Bone marrow (tissue), 2 donors: ENCODE measurements at regions not wholly inside any gene's neighbourhood (a gene's known extent, or its start where the extent isn't known, plus 50 kb on each side); places are given as distances from the start of the nearest gene placed in this dataset.
"Not testable (repeated sequence)": the region's sequence is repeated elsewhere in the genome, so short reads cannot be mapped to it uniquely, and the experiment has no call there.

ENCODE experiments used
- DNase-seq, 2 donors: peaks; one replicate each; lab custom pipeline; 2025; lab: John Stamatoyannopoulos, UW

DNA sequence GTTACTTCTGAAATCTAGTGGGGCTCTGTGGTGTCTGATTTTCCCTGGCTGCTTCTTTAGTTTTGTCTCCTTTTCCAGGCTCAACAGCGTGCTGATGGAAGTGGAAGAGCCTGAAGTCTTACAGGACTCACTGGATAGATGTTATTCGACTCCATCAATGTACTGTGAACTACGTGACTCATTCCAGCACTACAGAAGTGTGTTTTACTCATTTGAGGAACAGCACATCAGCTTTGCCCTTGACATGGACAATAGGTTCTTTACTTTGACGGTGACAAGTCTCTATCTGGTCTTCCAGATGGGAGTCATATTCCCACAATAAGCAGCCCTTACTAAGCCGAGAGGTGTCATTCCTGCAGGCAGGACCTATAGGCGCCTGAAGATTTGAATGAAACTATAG, 51.1 kb downstream of the NBPF8 start:
- not testable (repeated sequence) for DNase-seq

DNA sequence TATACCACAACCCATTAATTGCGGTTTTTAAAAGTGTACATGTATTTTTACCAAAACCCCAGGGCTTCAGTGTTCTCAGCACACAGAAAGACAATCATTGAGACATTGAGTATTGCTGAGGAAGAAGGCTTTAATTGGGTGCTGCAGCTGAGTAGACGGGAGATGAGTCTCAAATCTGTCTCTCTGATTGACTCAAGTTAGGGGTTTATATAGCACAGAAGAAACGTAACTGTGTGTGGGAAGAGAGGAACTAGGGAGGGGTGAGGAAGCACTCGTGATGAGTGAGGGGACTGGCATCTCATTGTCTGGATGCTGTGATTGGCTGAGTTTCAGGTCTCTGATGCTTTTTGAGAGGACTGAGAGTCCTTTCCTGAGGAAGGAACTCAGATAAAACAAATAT, 62.8 kb downstream of the NBPF8 start:
- not testable (repeated sequence) for DNase-seq

DNA sequence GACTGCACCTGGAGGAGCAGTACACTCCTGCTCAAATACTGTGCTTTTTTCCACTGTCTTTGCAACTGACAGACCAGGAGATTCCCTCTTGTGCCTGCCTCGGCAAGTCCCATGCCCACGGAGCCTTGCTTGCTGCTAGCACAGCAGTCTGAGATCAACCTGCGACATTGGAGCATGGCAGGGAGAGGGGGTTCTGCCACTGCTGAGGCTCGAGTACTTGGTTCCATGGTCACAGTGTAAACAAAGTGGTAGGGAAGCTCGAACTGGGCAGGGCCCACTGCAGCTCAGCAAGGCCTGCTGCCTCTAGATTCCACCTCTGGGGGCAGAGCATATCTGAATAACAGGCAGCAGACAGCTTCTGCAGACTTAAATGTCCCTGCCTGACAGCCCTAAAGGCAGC, 63.6 kb downstream of the NBPF8 start:
- DNase-seq: not testable (repeated sequence)

DNA sequence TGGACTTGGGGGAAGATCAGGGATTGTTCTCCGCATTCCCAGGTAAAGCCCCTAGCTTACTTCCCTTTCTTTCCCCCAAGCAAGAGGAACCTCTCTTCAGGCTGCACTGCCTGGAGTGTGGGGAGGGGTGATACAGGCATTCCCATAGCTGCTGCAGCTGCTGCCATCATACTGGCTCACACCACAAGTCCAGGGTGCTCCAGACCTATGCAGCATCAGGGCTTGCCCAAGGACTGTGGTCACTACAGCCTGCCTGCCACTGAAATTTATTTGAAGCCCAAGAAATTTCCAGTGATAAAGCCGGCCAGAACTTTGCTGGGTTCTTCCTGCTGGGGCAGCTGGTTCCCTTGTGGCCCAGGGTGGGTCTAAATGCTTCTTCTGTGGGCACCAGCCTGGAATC, 72.7 kb downstream of the NBPF8 start:
- not testable (repeated sequence) for DNase-seq

DNA sequence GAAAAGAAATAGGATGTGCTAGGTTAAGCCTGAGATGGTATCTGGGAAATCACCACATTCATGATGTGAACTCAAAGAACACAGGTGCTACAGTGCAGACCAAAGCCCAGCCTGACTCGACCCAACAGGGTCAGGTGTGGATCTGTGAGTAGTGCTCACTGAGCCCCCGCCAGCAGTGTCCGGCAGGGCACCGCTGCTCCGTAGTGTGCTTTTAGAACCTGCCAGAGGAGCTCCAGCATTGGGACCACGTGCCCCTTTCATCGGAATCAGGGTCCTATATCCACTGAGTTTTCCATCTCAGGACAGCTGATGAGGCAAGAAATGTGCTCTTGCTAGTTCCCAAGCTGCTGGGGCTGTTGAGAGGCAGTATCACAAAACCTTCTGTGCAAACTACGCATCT, 74.4 kb downstream of the NBPF8 start:
- not testable (repeated sequence) for DNase-seq

DNA sequence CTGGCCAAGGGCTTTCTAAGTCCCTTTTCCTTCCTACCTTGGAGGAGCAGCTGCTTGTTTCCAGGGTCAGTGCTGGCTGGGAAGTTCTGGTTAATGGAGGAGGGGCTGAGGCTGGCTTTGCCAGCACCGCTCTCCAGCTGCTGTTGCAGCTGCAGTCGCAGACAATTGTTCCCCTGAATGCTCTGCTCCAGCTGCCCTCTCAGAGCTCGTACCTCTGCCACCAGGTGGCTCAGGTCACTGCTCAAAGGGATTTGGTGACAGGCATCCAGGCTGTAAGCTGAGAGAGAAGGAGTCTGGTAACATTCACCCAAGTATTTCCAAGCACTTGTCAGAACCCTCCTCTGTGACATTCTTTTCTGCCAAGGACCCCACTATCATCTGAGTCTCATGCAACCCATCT, 82.3 kb downstream of the NBPF8 start:
- DNase-seq: not testable (repeated sequence)

DNA sequence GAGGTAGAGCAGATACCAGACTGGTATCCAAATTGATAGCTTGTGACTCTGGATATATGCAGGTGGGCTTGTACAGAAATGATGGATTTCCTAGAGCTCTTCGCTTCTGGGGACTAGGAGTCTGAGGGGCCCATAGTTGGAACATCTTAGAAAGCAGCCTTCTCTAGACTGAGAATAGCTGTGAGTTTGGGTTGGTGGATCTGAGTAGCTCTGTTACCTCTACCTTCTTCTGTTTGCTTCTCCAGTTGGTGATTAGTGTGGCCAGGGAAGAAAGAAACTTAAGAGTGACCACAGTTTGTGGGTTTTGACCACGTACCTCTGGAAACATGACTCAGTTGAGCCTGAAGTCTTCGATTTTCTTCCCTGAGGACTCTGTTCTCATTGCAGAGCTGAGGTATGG, 88.4 kb downstream of the NBPF8 start:
- not testable (repeated sequence) for DNase-seq

DNA sequence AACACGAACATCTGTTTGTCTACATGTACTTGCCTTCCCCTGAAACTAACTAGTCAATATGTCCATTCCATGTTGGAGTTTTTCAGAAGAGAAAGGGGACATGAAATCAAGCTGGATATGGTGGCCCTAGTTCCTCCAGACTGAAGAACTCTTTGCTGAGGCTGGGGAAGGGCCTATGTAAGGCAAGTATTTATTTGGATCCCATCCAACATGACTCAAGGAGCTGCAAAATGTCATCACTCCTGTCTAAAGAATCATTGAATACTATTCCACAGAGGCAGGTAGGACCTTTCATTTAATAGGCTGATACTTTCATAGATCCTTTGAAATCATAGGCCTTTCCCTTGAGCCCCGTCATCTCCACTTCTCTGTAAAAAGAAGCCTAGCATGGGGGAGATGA, 91.5 kb downstream of the NBPF8 start:
- not testable (repeated sequence) for DNase-seq

DNA sequence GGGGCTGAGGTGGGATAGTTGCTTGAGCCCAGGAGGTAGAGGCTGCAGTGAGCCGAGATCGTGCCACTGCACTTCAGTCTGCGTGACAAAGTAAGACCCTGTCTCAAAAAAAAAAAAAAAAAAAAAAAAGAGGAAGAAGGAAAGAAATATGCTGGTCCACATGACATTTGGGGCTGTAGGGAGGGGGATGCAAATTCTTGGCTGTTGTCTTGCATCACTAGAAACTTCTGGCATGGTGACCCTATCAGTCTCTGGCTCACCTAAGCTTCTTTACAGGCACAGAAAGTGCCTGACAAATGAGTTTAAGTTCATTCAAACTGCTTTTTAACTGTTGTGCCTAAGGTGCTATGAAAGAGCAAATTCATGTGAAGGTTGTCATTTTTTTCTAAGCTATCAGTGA, 93.5 kb downstream of the NBPF8 start:
- not testable (repeated sequence) for DNase-seq

DNA sequence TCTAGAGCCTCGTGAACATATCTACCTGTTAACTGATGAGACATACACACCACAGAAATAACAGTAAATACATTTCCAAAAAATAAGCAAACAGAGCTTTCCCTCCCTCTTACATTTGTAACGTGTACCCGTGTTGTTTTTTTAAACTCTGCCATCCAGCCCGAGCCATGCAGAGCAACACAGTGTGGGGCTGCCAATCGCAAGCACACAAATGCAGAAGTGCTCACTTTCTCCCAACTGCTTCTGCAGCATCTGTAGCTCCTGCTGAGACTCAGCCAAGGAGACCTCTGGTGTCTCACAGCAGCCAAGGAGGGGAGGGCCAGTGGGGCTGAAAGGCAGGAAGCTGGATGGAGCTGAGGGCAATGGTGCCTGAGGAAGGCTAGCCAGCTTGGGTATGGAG, 94.4 kb downstream of the NBPF8 start:
- not testable (repeated sequence) for DNase-seq

DNA sequence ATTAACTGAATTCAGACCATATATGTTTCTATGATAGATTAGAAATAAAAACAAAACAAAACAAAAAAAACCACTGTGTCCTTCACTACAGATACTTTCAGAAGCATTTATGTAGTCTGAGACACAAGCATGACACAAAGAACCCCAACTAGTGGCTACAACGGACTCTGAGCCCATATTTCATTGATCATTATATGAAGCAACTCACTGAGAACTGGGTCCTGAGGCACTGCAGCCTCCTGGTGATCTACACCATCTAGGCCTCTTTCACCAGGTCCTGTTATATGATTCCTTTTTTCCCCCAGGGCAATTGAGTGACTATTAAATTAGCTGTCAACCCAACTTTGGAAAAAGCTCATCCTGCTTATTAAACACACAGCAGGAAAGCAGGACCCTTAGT, 98.3 kb downstream of the NBPF8 start:
- not testable (repeated sequence) for DNase-seq

DNA sequence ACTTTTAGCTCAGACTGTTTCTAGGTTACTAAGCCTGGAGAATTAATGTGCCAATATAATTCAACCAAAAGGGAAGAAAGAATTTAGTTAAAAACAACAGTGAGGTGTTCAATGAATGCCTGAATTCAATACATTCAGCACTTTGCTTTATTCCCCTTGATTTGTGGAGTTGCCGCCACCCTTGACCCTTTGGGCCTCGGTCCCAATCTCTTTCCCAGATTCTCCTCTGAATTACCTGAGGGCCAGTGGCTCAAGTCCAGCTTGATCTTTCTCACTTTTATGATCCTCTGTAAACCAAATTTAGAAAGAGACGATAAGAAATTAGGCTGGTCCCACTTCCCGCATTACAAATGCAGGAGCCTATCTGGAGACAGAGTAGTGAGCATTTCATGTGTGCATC, 98.7 kb downstream of the NBPF8 start:
- not testable (repeated sequence) for DNase-seq

DNA sequence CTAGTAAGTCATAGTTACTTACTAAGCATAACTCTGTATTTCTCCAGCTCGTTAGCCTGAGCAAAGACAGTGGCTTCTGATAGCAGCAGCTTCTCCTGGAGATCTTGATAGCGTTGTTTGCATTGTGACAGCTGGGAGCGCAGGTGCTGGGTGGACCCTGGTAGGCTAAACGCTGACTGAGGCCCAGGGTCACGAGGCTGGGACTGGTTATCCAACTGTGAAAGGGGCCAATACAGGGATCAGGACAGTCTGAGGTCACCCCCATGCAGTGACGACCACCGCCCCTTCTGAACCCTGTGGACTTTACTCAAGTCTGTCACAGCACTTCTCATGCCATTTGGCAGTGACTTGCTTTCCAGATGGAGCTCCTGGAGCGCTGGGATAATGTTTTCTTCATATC, 104.4 kb downstream of the NBPF8 start:
- not testable (repeated sequence) for DNase-seq

DNA sequence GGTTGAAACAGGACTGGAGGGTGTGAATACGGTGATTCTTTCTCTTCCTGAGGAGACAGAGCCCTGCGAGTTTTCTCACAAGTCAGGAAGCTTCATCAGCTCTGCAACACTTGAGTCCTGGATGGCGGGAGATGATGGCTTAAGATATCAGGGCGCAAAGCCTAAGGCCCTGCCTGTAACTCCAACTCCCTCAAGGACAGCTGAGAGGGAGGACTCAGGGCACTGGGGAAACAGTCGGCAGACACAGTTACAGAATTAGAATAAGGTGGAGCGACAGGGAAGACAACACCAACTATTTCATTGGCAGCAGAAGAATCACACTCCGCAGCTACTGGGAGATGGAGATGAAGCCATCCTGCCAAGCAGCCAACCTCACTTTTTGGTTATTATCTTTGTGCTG, 109.6 kb downstream of the NBPF8 start:
- DNase-seq: not testable (repeated sequence)

DNA sequence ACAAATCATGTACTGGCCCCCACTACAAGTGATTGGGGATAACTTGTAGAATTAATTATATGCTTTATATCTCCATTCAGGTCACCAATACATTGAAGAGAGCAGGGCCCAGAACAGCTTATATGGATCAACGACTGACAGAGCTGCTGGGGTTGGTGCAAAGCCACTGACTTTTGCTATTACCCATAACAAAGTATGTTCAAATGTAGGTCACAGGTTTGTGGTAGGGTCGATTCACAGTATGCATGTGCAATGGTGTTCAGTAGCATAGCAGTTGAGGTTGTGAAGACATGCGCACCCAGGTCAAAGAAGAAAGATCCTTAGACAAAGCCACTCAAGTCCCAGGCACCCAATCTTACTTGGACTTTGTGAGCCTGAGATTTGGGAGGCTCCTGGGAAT, 110.6 kb downstream of the NBPF8 start:
- not testable (repeated sequence) for DNase-seq

DNA sequence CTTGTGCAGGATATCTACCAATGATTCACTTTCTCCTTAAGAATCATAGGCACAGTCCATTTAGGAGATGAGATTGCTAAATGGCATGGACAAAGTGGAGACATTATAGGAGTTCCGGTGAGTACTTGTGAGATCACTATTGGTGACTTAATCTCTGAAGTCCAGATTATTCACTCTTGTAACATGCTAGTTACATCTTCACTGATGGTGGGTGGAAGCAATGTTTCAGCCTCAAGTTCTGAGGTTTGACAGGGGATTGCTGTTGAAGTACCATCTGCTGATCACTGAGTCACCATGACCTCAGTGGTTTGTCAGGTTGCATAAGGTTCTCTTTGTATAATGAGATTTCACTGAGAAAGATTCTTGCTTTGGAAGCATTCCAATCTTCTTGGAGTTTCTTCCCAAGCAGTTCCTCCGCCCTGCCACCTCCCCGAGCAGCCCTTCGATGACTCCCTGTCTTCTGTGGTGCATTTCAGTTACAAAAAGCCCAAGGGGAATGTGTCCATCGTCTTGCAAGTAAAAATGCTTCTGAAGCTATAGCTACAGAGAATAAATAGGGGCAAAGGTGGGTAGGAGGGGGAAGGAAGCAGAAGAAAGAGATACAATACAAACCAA, 114.7 kb downstream of the NBPF8 start:
- not testable (repeated sequence) for DNase-seq

DNA sequence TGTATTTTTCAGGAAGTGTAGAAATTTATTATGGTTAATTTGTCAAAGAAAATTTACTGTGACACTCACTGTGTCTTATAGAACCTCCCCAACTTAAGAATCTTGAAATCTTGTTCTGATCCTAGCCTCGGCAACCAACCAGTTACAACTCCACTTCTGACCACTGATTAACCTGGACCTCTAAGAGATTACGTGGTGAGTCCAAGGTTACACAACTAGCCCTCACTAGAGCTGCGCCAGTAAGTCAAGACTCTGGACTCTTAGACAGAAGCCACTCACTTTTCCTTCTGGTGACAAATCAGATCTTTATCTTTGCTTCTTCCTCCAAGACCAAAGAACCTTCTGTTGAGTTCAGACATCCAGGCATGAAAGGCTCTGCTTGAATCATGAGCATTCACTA, 116.6 kb downstream of the NBPF8 start:
- DNase-seq: not testable (repeated sequence)

DNA sequence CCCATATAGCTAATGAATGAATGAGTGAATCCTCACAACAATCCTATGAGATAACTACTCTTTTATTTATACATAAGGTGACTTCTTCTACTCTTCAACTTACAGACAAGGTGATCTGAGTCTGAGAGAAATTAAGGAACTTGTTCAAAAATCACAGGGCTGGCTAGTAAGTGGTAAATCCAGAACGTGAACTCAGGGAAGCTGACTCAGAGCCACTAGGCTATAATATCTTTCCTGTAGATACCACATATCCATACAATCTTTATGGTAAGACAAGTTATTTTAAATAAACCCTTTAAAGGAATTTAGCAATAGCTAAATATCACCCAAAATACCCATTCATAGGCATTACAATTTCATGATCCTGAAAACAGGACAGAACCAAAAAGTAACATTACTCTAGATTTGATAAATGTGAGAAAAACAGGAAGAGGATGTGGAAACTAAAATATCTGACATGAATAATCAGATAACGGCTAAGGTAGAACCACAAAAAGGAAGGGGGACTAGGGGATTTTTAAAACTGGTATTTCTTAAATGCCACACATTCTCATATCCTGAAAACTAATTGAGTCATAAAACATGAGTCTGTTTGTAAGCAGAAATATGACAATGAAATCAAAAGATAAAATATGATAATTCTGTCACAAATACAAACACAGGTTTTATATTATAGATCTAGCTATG, 119.7 kb downstream of the NBPF8 start:
- DNase-seq: peak in 1 of 2 donors; percentile 33

DNA sequence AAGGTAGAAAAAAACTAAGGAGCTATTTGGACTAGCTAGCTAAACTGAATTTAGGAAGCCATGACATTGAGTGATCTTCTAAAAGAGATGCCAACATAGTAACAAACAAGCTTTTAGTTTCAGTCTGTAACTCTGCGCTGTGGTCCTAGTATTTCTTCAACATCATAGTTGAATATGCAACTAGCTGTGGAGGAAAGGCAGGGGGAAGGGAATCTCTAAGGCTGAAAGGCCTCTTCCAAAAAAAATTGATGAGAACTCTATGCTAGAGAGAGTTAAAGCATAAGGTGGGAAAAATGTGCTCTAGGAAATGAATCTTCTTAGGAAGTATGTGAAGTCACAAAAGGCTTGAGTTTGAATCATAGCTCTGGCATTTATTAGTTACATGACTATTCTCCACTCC, 120.2 kb downstream of the NBPF8 start:
- not testable (repeated sequence) for DNase-seq

DNA sequence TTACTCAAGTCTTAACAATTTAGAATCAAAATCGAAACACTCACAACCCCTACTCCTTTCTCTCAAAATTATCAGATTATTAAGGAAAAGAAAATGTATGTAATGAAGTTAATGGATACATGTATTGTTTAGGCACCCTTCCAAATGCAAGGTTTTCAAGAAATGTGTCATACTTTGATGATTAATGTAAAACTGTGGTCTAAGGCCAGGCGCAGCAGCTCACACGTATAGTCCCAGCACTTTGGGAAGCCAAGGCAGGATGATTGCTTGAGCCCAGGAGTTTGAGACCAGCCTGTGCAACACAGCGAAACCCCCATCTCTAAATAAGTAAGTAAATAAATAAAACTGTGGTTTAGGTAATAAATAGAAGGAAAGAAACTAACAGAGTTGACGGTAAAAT, 126.6 kb downstream of the NBPF8 start:
- not testable (repeated sequence) for DNase-seq

DNA sequence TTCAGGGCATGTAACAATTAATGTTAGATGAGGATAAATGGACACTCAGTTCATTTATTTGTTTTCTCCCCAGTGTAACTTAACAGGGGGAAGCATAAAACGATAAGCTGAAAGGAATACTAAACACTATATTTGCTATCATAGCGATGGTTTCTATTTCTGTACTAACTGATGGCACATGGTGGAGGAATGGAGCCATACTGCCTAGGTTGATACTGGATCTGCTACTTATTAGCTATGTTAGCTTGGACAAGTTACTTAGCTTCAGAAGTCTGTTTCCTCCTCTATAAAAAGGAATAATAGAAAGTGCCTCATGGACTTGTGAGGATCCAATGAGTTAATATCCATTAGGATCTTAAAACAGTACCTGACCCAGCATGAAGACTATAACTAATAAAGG, 127.5 kb downstream of the NBPF8 start:
- not testable (repeated sequence) for DNase-seq

DNA sequence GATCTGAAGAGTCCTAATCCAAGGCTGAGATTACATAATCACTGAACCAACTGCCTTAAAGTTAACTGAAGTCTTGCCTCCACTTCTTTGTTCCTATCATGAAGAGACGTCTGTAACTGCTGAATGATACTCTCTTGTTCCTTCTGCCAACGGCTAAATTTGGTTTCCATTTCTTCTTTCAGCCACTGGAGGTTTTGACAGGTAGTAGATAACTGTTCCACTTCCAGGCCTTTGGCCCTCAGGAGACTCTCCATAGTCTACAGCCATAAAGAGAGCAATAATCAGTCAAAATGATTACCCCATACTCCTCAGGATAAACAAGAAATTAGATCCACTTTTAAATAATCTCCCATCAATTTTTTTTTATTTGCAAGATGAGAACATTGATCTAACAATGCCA, 128.1 kb downstream of the NBPF8 start:
- DNase-seq: not testable (repeated sequence)

DNA sequence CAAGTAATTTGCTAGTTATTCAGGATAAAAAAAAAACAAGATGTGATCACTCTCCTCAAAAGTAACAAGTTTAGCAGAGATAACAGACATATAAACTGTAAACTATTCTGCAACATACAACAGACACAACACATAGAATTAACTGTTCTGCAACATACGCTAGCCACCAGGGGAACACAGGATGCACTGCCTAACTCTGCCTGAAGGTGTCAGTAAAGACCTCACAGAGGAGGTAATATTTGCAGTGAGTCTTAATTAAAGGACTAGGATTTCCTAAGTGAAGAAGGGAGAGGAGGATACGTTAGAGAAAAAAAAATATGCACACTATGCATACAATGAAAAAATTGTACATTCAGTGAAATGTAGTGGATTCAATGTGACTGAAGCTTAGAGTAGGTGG, 129.6 kb downstream of the NBPF8 start:
- DNase-seq: not testable (repeated sequence)

DNA sequence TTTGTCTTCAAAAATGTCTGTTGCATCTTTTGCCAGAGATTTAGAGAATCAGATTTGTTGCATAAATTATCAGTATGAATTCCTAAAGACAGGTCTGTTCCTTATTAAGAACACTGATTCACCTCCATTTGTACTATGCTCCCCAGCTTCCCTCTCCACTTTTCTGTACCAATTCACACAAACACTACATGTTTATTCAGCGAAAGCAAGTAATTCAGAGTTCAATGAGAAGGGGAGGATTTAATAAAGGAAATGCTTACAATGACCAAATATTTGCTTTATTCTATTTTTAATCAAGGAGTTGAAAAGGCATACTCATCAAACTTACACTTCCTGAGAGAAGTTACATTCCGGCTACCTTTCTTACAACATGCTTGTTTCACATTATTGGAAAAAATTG, 135.5 kb downstream of the NBPF8 start:
- DNase-seq: not testable (repeated sequence)
